Uterus (tissue), 3 donors: ENCODE measurements at regions not wholly inside any gene's neighbourhood (a gene's known extent, or its start where the extent isn't known, plus 50 kb on each side); places are given as distances from the start of the nearest gene placed in this dataset.

Experiments used
- DNase-seq, 2 donors: peaks; one replicate each; pipeline ENCODE4 v3.0.0-alpha.2; 2019 to 2020
- H3K27ac ChIP-seq, 2 donors: fragments of 200-600 bp; sonication (generic); 1 replicate in 1 of 2; 2 replicates in 1 of 2; pipeline ENCODE4 v1.5.1; 2016 to 2018
- H3K27me3 ChIP-seq, 2 donors: fragments of 200-600 bp; sonication (generic); one replicate each; pipeline ENCODE4 v1.5.1; 2018 to 2019; ENCODE audit warnings: control low read depth in 1 of 2
- H3K36me3 ChIP-seq, 2 donors: fragments of 200-600 bp; sonication (generic); one replicate each; pipeline ENCODE4 v1.5.1; 2019; ENCODE audit warnings: control low read depth in 1 of 2
- H3K4me1 ChIP-seq, 2 donors: fragments of 200-600 bp; sonication (generic); one replicate each; pipeline ENCODE4 v1.5.1; 2018 to 2019; ENCODE audit warnings: control low read depth in 1 of 2
- H3K4me3 ChIP-seq, 2 donors: fragments of 200-600 bp; sonication (generic); 1 replicate in 1 of 2; 2 replicates in 1 of 2; pipeline ENCODE4 v1.5.1; 2018 to 2019; ENCODE audit warnings: mild to moderate bottlenecking in 1 of 2
- H3K9me3 ChIP-seq, 2 donors: fragments of 200-600 bp; sonication (generic); one replicate each; pipeline ENCODE4 v1.5.1; 2019; ENCODE audit warnings: control low read depth in 1 of 2
- CTCF ChIP-seq, 4 experiments: fragments of 200-600 bp in 2 of 4; fragments of 450-650 bp in 2 of 4; sonication (generic) in 2 of 4; IDR thresholded peaks; one replicate each; pipeline ENCODE4 v1.5.1; 2016 to 2019; ENCODE audit warnings: antibody characterized with exemption in 4 of 4, mild to moderate bottlenecking in 2 of 4, moderate library complexity in 1 of 4
- POLR2A ChIP-seq, 2 donors: fragments of 450-650 bp; IDR thresholded peaks; one replicate each; pipeline ENCODE4 v1.6.1; 2016; ENCODE audit warnings: antibody characterized with exemption in 2 of 2, mild to moderate bottlenecking in 1 of 2, moderate library complexity in 1 of 2
- intact Hi-C: fragments of 100-400 bp; cut with DNase I; formaldehyde crosslinking; loops from one replicate; pipeline ENCODE4 v1.15.1; 2023; ENCODE audit warnings: low total_unique reads
- donor health status: DM: yes; HTN: yes; CAD: no.

GRCh38 chr10:35913628-35914027 is 271.5 kb upstream of the FZD8 start:
- no peaks in the 10 kb centered on the region for H3K4me1 ChIP-seq
- H3K4me3 ChIP-seq: no peak overlapping the region
- intact Hi-C loops: no loop called here
- no peaks in the 10 kb centered on the region for H3K36me3 ChIP-seq
- H3K27ac ChIP-seq: no peak overlapping the region
- TF ChIP-seq CTCF (IDR thresholded peaks at IDR 0.05) (no peak), POLR2A (IDR thresholded peaks at IDR 0.05) (no peak)
- DNase-seq: no peak
- H3K9me3 ChIP-seq: no peaks in the 10 kb centered on the region
- H3K27me3 ChIP-seq: no peaks in the 10 kb centered on the region

- Histone ChIP-seq H3K4me1 (no peaks in the 10 kb centered on the region), H3K36me3 (no peaks in the 10 kb centered on the region), H3K9me3 (no peaks in the 10 kb centered on the region), H3K27me3 (no peaks in the 10 kb centered on the region), H3K4me3 (no peak overlapping the region), H3K27ac (no peak overlapping the region)
- intact Hi-C loops: no loop called here
- peak in 1 of 2 donors; percentile 23 for DNase-seq
- no peak for TF ChIP-seq CTCF (IDR thresholded peaks at IDR 0.05)
- no peak for TF ChIP-seq POLR2A (IDR thresholded peaks at IDR 0.05)
These were observed 270.8 kb upstream of the FZD8 start for GRCh38 chr10:35912615-35913569.

GRCh38 chr10:35911954-35912353 is 269.9 kb upstream of the FZD8 start:
- Histone ChIP-seq H3K4me3 (no peak overlapping the region), H3K9me3 (no peaks in the 10 kb centered on the region), H3K27ac (no peak overlapping the region), H3K27me3 (no peaks in the 10 kb centered on the region), H3K36me3 (no peaks in the 10 kb centered on the region), H3K4me1 (no peaks in the 10 kb centered on the region)
- no peak for DNase-seq
- TF ChIP-seq CTCF (IDR thresholded peaks at IDR 0.05) (no peak), POLR2A (IDR thresholded peaks at IDR 0.05) (no peak)
- intact Hi-C loops: no loop called here

GRCh38 chr10:35911233-35911632 is 269.1 kb upstream of the FZD8 start:
- intact Hi-C loops: no loop called here
- TF ChIP-seq CTCF (IDR thresholded peaks at IDR 0.05): no peak
- no peak for TF ChIP-seq POLR2A (IDR thresholded peaks at IDR 0.05)
- Histone ChIP-seq H3K9me3 (no peaks in the 10 kb centered on the region), H3K4me1 (no peaks in the 10 kb centered on the region), H3K4me3 (no peak overlapping the region), H3K27ac (no peak overlapping the region), H3K27me3 (no peaks in the 10 kb centered on the region), H3K36me3 (no peaks in the 10 kb centered on the region)
- no peak for DNase-seq

GRCh38 chr10:35910234-35910633 is 268.1 kb upstream of the FZD8 start:
- Histone ChIP-seq H3K9me3 (no peaks in the 10 kb centered on the region), H3K27ac (no peak overlapping the region), H3K27me3 (no peaks in the 10 kb centered on the region), H3K36me3 (no peaks in the 10 kb centered on the region), H3K4me1 (no peaks in the 10 kb centered on the region), H3K4me3 (no peak overlapping the region)
- intact Hi-C loops: no loop called here
- TF ChIP-seq POLR2A (IDR thresholded peaks at IDR 0.05) (no peak), CTCF (IDR thresholded peaks at IDR 0.05) (no peak)
- no peak for DNase-seq
